GM19023 (cell line): ENCODE measurements at regions not wholly inside any gene's neighbourhood (a gene's known extent, or its start where the extent isn't known, plus 50 kb on each side); places are given as distances from the start of the nearest gene placed in this dataset.

Experiments used
- ATAC-seq: cut with Tn5 transposase; IDR thresholded peaks from one replicate; pipeline ENCODE4 v1.9.1; 2021; ENCODE audit warnings: mild to moderate bottlenecking, moderate library complexity; ENCODE audit not compliant: unreplicated experiment

DNA sequence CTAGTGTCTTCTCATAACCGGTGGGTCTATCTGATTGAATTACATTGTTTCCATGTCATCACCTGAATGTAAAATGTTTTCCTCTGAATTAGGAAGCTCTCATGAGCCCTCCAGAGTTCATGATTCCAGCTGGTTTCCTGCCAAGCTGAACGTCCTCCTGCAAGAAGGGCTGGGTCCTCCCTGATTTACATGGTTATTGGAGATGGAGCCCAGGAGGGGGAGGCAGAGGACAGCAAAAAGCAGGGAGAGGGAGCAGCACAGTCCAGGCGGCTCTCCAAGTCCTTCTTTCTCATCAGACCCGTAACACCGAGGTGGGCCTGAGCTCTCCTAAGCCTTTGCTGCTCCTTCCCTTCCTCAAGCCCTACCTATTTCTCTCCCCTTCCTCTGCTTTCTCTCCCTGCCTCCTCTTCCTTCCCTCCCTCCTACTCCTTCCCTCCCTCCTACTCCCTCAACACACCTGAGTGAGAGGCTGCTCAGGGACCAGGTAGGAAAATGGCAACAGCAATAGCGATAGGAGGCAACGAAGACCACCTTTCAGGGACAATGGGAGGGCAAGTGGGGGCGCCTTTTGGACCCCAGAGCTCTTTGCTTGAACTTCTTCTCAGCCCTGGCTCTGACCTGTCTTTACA is 265.9 kb downstream of the PRDM2 start:
- ATAC-seq = no peak

DNA sequence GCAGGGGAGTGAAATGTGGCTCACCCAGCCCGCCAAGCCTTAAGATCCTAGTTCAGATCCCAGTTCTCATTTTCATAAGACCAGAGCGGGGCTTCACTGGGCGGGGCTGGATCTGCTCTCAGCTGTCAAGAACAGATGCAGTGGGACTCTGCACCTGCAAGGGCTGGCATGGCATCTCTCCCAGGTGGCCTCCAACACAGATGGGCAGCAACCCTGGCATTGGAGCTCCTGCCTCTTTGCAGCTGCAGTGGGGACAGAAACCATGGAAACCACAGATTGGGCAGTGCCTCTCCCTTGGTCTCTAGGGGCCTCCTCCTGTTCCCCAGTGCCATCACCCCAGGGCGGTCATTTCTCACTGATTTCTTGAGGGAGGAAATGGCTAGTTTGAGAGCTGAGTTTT is 267.7 kb downstream of the PRDM2 start:
- ATAC-seq = no peak

DNA sequence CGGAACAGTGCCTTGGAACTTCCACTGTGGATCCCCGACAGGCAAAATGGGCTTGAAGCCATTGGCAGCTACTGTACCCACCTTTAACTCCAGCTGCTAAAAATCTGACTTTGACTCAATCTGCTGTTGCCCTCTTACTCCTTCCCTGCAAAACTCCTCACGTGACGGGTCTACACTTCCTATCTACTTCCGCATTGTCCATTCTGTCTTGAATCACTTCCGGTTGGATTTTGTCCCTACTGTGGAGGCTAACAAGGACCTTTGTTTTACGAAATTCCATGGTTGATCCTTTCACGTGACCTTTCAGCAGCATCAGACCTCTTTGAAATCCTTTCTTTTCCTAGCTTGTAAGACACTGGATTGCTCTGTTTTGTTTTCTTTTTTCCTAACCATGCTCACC is 268.4 kb downstream of the PRDM2 start:
- no peak for ATAC-seq

DNA sequence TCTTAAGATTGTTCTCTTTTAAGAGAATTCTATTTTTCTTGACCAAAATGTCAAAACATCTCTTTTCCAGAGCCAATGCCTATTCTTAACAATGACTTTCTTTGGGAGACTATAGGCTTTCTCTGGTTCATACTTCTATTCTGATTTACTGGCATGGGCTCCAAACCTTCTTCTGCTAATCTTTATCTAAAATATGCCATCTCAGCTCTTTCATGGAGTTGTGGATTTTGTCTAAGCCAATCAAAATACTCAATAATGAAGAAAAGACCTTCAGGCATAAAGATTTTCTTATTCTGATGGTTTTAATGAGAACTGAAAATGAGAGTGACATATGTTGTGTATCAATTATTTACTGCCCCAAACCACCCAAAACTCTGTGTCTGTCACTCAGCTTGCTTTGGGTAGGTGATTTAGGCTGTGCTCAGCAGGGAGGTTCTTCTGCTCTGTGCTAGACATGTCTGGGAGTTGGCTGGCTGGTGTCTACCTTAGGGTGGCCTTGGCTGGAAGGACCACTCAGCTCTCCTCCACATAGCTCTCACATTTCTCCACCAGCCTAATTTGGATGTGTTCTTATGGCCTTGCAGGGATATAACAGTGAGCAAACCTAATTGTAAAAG is 270.8 kb downstream of the PRDM2 start:
- ATAC-seq = no peak

DNA sequence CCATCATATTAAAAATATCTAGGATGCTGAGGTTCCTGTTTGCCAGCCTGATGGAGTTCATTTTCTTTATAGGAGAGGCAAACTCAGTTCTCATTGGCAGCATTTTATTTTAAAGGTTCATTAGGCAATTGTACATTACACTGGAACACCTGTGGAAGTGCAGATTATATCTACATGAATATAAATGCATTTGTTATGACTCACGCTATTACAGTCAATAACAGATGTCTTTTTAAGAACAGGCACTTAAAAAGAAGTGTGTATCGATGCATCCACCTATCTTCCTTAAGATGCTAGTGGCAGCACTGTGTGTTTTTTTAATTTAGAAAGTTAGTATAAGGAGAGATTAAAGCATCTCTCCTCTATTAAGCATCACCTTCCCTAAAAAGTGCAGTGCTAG is 276.5 kb downstream of the PRDM2 start:
- no peak for ATAC-seq

DNA sequence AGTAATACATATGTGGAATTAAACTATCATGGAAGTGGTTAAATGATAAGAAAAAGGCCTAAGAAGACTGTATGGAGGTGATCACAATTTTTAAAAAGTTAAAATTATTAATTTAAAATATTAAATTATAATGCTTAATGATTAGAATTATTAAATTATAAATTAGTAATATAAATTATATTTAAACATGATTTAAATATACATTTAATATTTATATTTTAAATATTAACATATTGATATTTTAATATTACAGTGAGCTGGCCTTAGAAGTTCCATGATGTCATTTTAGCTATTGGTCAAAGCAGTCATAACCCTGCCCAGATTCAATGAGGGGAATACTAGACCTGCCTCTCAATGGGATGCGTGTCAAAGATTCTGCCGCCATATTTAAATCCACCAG is 281.2 kb downstream of the PRDM2 start:
- ATAC-seq = no peak

DNA sequence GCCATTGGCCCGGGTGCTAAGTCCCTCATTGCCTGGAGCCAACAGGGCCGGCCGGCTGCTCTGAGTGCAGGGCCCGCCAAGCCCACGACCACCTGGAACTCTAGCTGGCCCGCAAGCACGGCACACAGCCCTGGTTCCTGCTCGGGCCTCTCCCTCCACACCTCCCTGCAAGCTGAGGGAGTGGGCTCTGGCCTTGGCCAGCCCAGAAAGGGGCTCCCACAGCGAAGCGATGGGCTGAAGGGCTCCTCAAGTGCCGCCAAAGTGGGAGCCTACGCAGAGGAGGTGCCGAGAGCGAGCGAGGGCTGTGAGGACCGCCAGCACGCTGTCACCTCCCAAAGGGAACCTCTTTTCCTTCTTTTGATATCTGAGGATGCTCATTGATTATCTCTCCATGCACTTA is 283.4 kb downstream of the PRDM2 start:
- no peak for ATAC-seq

DNA sequence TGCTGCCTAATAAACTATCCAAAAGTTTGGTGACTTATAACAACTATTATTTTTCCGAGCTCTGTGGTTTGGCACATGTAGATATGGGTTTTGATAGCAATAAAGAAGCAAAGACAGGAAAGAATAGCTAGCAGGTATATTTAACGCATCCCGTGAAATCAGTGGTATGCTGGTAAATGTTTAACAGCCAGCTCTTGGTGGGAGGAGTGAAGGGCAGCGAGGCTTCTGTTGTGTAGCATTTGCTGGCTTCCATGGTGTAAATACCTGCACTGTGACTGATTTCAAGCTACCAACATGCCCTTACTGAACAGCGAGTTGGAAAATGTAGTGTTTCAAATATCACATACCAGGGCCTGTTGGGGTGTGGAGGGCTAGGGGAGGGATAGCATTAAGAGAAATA is 291.0 kb downstream of the PRDM2 start:
- ATAC-seq = no peak

DNA sequence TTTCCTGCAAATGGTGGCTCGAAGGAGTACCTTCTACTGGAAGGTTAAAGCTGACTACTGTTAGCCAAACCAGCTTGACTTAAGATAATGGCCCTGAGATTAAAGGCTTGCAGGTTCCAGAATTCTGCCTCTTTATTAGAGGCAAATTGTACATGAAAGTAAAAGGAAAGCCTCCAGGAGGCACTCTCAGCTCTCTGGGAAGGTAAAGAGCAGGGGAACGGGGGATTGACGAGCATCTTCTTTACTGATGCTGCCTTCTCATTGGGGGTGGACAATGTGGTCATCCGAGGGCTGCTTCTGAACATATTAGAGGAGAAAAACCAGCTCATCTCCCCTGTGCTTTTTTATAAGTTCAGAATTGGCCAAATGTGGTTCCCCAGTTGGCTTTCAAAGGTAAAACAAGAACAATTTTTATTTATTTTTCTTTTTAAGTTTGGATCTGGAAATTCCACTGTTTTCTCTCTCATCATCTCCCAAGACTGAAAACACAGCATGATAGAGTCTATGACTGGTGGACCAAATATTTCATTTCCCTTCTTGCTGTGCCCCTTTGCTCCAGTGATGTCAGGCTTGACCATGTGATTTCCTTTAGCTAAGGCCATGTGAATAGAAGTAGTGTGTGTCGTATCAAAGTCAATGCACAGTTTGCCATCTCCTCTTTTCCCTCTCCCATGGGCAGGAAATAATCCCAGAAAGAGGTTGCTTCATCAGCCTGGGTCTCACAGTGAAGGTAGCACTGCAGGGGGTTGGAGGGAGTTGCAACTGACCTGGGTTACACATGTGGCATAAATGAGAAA is 292.7 kb downstream of the PRDM2 start:
- no peak for ATAC-seq

DNA sequence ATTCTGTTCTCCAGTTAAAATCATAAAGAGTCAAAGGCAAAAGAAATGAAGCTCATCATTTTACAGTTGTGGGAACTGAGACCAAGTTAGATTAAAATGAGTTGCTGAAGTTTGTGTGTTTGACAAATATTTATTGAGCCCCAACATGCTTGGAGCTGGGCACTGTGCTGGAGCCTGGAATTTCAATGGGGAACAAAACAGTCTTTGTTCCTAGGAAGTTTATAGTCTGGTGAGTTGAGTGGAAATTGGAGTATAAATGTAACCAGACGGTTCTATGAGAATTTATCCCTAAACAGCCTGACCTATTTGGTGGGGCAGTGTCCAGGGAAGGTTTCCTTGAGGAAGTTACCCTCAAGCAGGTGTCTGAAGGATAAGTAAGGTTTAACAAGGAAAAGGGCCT is 294.4 kb downstream of the PRDM2 start:
- ATAC-seq = no peak

DNA sequence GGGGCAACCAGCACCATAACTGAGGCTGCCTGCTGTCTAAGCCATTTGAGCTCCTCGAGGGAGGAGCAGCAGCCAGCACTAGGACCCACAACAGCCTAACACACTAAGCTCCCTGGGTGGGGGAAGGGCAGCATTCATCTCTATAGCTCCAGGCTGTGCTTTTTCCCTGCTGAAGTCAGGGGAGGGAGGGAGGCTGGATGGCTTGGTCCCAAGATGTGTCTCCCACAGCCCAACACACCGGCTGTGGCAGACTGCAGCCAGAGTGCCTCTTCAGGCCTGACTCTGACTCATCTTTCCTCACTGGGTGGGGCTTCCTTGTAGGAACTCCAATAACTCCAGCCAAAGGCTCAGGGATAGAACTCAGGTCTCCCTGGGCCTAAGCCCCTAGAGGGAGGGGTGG is 296.3 kb downstream of the PRDM2 start:
- no peak for ATAC-seq

DNA sequence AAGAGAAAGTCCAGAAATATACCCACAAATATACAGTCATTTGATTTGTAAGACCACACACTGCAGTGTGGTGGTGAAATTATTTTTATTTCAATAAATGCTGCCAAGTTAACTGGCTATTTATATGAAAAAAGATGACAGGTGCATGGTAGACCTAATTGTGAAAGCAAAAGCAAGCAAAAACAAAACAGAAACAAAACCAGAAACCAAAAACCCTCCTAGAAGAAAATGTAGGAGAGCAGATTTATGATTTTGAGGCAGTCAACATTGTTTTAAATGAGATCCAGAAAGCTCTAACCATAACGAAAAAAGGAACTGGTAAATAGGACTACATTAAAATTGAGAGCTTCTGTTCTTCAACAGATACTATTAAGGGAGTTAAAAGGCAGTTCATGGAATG is 303.6 kb downstream of the PRDM2 start:
- ATAC-seq = no peak

DNA sequence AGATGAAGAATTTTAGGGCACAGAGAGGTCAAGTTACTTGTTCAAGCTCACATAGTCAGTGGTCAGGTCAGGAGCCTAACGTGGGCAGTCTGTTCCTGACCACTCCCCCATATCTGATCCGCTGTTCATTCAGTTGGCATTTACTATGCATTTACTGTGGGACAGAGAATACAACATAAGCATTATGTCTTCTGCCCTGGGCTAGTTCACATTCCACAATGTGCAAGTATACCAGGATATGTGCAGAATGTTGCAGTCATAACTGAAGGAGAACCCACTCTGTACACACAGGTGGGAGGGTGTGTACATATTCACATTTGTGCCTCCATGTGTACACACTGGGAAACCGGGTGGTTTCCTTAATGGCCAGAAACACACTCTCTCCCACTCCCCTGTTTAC is 309.6 kb downstream of the PRDM2 start:
- no peak for ATAC-seq

DNA sequence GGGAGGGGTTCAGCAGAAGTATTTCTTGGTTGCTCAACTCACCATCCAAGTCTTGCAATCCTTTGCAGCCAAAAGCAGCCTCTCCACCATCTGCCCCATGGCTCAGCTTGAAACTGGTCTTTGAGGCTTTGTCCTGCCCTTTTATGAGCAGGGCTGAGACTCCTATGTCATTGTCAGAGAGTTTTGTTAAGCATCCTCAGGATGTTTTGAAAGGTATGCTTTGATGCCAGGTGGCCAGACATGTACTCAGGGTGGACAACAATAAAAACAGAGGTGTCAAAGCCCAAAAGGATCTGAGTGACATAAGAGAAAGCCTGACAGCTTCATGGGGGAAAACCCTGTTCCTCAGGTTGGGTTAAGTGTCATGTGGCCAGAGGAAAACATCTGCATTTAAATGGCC is 310.5 kb downstream of the PRDM2 start:
- no peak for ATAC-seq

DNA sequence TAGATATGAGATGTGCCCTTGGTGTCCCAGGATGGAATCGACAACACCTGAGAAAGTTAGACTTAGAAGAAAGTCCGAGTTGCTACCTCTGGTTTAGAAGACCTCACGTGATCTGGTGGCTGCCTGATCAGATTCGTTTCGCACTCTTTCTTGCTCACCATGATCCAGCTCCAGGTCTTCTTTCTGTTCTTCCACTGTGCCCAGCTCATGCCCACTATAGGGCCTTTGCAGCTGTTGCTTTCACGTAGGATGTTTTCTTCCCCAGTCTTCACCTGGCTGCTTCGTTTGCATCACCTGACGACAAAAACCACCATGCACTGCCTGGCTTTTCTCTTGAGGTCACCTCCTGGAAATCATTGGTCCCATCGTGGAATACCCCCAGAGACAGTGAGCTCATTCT is 311.1 kb downstream of the PRDM2 start:
- no peak for ATAC-seq

DNA sequence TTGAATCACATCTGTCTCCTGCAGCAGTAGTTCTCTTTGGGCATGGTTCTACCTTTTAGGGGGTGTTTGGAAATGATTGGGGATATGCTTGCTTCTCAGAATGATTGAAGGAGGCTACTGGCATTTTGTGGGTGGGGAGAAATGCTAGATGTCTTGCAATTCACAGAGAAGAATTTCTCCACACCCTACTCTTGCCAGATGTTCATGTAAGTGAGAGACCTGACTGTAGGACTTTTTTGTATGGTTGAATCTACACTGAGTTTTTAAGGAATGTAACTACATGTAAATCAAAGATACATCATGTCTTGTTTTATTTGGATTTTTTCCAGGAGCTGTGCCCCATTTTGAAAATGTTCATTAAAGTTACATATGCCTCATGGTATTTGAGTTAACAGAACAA is 311.9 kb downstream of the PRDM2 start:
- no peak for ATAC-seq

DNA sequence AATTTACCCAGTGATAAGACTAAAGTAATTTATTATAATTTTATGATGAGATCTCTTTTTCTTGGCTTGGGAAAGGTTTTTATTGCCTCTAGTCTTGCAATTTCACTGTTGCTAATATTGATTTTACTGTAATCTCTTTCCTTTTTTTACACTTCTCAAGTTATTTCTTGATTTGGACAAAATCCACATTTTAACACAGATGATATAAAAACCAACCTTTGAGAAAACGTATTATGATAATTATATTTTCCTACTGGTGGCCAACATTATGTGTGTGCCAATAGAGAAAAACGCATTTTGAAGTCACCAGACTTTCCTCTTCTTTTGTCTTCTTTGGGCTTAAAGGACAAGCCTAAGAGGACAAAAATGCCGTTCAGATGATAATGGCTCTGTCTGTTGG is 314.9 kb downstream of the PRDM2 start:
- no peak for ATAC-seq

DNA sequence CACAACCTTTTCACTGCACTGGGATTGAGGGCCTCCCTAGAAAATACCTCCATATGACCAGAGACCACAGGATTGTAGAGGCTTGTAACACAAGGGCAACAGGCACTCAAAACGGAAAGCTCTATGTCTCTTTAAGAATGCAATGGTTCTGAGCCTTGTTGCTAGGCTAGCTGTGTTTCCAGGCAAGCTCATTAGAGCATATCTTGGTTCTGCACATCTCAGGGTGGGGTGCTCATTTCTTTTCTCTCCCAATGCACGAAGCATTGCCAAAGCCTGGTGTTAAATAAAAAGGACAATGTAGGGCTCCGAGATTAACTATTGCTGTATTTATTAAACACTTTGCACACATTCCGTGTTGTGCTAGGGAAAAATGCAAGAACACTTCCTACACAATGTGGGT is 315.9 kb downstream of the PRDM2 start:
- ATAC-seq = no peak

DNA sequence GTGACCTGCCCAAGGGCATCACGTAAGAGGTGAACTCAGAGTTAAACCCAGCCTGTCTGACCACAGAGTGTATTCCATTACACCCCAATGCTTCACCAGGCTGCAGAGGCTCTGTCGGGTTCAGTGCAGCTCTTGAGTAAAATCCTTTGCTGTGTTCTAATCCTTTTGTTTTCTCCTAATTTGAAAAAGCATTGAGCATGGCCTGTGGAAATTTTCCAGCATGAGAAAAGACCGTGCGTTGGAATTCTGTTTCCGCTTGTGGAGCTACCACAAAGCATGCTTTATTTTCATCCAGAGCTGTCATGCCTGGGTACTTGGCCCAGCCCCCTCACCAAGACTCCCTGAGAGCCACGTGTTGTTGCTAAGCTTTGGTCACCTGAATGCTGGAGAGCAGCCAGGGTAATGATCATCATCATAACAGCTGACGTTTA is 317.6 kb downstream of the PRDM2 start:
- ATAC-seq = no peak

DNA sequence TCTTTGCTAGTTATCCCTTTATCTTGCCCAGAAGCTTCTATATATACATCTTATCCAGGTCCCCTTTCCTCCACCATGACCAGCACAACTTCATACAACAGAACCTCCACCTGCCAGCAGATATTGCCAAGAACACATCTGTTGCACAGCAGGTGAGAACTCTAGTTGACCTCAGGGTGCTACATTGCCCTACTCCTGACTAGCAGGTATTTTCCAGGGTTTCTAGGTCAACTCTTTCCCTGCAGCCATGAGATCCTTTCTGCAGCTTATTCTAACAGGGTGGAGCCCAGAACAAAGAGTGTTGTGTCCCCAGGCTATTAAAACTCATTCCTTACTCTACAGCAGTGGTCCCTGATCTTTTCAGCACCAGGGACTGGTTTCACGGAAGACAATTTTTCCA is 319.5 kb downstream of the PRDM2 start:
- no peak for ATAC-seq

DNA sequence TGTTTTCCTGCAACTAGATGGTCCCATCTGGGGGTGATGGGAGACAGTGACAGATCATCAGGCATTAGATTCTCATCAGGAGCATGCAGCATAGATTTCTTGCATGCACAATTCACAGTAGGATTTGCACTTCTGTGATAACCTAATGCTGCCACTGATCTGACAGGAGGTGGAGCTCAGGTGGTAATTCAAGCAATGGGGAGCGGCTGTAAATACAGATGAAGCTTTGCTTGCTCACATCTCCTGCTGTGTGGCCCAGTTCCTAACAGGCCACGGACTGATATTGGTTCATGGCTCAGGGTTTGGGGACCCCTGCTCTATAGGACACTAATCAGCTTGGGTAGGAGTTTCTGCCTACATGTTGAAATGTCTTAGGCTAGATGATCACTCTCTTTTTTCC is 320.0 kb downstream of the PRDM2 start:
- no peak for ATAC-seq

DNA sequence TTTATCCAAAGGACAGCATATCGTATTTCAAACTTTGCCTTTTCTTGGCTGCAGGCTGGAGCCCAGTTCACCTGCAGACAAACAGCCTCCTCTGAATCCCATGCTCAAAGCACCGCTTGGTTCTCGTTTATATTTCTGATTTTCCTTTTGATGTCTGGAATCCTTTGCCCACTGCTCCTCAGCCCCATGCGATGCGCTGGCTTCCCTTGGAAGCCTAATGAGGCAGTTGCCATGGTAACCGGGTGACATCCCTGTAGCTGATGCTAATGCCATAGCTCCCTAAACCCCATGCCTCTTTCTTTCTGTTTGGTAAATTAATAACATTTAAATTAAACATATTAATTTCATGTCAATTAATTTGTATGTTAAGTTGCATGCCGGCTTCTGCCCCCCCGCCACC is 327.1 kb downstream of the PRDM2 start:
- no peak for ATAC-seq
